ENCODE measurements at regions not wholly inside any gene's neighbourhood (a gene's known extent, or its start where the extent isn't known, plus 50 kb on each side); places are given as distances from the start of the nearest gene placed in this dataset.

DNA sequence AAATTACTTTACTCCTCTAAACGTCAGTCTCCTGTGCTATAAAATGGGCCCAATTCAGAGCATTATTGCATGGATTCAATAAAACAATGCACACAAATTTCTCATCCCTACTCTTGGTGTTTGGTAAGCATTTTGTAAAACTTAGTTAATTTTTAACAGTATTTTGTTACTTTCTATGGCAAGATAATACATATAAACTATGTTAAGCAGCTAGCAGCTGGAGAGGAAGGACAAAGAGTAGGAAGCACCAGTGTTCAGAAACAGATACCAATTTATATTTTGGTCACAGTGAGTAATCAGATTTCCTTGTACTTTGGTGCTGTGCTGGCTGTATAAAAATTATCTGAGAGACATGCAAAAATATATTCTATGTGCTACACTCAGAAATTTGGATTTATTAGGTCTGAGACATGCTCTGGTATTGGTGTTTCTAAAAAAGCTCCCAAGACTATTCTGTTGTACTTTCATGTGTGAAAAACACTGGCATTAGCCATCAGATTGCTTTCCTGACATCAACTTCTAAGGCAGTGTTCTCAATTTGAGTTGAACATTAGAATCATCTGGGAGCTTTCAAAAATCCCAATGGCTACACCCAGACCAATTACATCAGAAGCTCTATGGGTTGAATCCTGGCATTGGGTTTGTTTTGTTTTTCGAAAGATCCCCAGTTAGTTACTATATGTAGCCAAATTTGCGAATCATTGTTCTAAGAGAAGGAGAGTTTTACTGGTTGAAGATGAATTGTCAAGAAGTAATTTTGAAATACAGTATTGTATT, 100.3 kb upstream of the C1orf87 start:
- no peak for TF ChIP-seq CTCF (IDR thresholded peaks at IDR 0.05; ENCODE audit: low read depth, low read length, missing input control)
- TF ChIP-seq, protein P1, sequence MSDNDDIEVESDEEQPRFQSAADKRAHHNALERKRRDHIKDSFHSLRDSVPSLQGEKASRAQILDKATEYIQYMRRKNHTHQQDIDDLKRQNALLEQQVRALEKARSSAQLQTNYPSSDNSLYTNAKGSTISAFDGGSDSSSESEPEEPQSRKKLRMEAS (IDR thresholded peaks at IDR 0.05): no peak
- TF ChIP-seq FOXA1 (IDR thresholded peaks at IDR 0.05): no peak
- no peak for TF ChIP-seq RAD21 (IDR thresholded peaks at IDR 0.05)
- TF ChIP-seq GABPA (IDR thresholded peaks at IDR 0.05 in 1 of 2, conservative IDR thresholded peaks at IDR 0.05 in 1 of 2): no peak
- TF ChIP-seq, protein P2, sequence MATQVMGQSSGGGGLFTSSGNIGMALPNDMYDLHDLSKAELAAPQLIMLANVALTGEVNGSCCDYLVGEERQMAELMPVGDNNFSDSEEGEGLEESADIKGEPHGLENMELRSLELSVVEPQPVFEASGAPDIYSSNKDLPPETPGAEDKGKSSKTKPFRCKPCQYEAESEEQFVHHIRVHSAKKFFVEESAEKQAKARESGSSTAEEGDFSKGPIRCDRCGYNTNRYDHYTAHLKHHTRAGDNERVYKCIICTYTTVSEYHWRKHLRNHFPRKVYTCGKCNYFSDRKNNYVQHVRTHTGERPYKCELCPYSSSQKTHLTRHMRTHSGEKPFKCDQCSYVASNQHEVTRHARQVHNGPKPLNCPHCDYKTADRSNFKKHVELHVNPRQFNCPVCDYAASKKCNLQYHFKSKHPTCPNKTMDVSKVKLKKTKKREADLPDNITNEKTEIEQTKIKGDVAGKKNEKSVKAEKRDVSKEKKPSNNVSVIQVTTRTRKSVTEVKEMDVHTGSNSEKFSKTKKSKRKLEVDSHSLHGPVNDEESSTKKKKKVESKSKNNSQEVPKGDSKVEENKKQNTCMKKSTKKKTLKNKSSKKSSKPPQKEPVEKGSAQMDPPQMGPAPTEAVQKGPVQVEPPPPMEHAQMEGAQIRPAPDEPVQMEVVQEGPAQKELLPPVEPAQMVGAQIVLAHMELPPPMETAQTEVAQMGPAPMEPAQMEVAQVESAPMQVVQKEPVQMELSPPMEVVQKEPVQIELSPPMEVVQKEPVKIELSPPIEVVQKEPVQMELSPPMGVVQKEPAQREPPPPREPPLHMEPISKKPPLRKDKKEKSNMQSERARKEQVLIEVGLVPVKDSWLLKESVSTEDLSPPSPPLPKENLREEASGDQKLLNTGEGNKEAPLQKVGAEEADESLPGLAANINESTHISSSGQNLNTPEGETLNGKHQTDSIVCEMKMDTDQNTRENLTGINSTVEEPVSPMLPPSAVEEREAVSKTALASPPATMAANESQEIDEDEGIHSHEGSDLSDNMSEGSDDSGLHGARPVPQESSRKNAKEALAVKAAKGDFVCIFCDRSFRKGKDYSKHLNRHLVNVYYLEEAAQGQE (IDR thresholded peaks at IDR 0.05): no peak
- no peak for TF ChIP-seq YY1 (IDR thresholded peaks at IDR 0.05)
- TF ChIP-seq ZBTB33 (IDR thresholded peaks at IDR 0.05): no peak
- TF ChIP-seq TAF1 (conservative IDR thresholded peaks at IDR 0.05): no peak
- TF ChIP-seq HNF4A (conservative IDR thresholded peaks at IDR 0.05): no peak
- no peak for TF ChIP-seq HNF4G (IDR thresholded peaks at IDR 0.05)
- TF ChIP-seq NR2F2 (IDR thresholded peaks at IDR 0.05): no peak
- no peak for TF ChIP-seq FOXA2 (IDR thresholded peaks at IDR 0.05)
- no peak for TF ChIP-seq RXRA (IDR thresholded peaks at IDR 0.05)
